ENCODE measurements at regions not wholly inside any gene's neighbourhood (a gene's known extent, or its start where the extent isn't known, plus 50 kb on each side); places are given as distances from the start of the nearest gene placed in this dataset.

- TF ChIP-seq CTCF (IDR thresholded peaks at IDR 0.05; ENCODE audit: control extremely low read depth, extremely low read depth, low read depth, missing control alignments), result no peak
- CTCF ChIA-PET, result no interaction called here
- POLR2A ChIA-PET, result no interaction called here
- no peak for DNase-seq (ENCODE audit: extremely low spot score)
Measured at GRCh38 chr10:16271571-16271970, 165.2 kb upstream of the PTER start.

- DNase-seq (ENCODE audit: extremely low spot score), result no peak
- POLR2A ChIA-PET, result no interaction called here
- TF ChIP-seq CTCF (IDR thresholded peaks at IDR 0.05; ENCODE audit: control extremely low read depth, extremely low read depth, low read depth, missing control alignments), result no peak
- CTCF ChIA-PET, result no interaction called here
Measured at GRCh38 chr10:16274911-16275310, 161.9 kb upstream of the PTER start.

DNA sequence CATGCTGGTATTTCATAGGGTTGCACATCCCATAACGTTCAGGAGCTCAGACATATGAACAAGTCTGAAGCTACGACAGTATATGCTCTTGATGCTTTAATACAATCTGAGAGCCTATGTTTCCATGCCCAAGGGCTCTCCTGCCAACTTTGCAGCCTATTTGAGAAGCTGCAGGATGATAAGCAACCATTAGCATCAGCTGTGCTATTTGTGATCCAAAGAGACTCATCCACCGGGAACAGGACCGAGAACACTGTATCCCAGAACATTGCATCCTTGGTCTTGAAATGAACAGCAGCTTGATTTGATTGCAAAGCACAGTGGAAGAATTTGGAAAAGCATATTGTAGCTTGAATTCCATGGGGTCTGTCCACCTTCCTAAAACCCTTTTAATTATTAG, 156.2 kb upstream of the PTER start:
- ChIA-PET POLR2A (no interaction called here), CTCF (interaction anchor here (0.9 to 1.6 kb wide), 4 partner anchors 8 to 55 kb away, joined by 3 to 4 read pairs (median 3); no protein-coding TSS in a partner anchor)
- no peak for TF ChIP-seq CTCF (IDR thresholded peaks at IDR 0.05; ENCODE audit: control extremely low read depth, extremely low read depth, low read depth, missing control alignments)
- no peak for DNase-seq (ENCODE audit: extremely low spot score)

DNA sequence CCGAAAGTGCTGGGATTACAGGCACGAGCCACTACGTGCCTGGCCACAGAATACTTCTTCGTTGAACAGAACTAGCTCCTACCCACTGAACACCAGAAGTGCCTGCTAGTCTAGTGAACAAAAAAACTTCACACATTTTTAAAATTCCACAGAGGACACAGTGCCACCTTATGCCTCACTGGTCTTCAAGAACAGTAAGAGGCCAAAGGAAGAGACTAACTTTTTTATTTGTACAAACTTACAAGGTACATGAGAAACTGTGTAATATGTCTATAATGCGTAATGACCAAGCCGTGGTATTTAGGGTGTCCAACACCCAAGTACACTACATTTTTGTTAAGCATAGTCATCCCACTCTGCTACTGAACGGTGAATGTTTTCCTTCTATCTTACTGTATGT, 144.4 kb upstream of the PTER start:
- CTCF ChIA-PET, result no interaction called here
- POLR2A ChIA-PET, result no interaction called here
- no peak for TF ChIP-seq CTCF (IDR thresholded peaks at IDR 0.05; ENCODE audit: control extremely low read depth, extremely low read depth, low read depth, missing control alignments)

GRCh38 chr10:16297069-16297468, 139.7 kb upstream of the PTER start:
- POLR2A ChIA-PET, result no interaction called here
- no peak for TF ChIP-seq CTCF (IDR thresholded peaks at IDR 0.05; ENCODE audit: control extremely low read depth, extremely low read depth, low read depth, missing control alignments)
- CTCF ChIA-PET, result no interaction called here

More for the DNA sequence above, 144.4 kb upstream of the PTER start:
- DNase-seq (ENCODE audit: extremely low spot score), result no peak

DNA sequence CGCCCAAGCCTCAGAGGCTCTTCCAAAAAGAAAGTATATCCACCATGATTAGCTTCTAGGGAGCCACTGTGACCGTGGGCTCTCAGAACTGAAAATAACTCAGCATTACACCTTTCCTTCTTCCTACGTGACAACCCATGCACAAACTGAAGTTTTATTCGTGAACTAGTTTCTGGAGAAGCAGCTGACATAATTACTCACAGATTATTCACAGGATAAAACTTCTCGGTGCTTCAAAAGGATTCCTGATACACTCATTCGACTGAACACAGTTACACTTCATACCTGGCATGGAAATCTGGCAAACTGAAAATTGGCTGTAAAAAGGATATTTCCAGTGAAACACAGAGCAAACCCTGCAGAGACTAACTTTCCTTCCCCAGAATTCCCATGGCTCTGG, 139.2 kb upstream of the PTER start:
- DNase-seq (ENCODE audit: extremely low spot score), result no peak
- TF ChIP-seq CTCF (IDR thresholded peaks at IDR 0.05; ENCODE audit: control extremely low read depth, extremely low read depth, low read depth, missing control alignments), result no peak
- POLR2A ChIA-PET, result no interaction called here
- CTCF ChIA-PET, result no interaction called here

More at GRCh38 chr10:16297069-16297468, 139.7 kb upstream of the PTER start:
- no peak for DNase-seq (ENCODE audit: extremely low spot score)

DNA sequence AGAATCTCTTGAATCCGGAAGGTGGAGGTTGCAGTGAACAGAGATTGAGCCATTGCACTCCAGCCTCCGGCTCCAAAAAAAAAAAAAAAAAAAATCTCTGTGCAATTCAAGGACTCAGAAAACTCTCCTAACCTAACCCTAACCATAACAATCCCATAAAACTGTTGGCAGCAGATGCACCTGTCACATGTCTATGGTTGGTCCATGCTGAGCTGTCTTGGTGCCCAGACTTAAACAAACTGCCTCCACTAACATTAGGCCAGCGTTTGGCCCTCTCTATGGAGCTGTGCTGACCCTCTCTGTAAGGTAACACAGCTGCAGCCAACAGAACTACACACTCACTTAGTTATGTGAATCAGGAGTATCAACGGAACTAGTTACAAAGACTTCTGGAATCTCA, 132.5 kb upstream of the PTER start:
- TF ChIP-seq CTCF (IDR thresholded peaks at IDR 0.05; ENCODE audit: control extremely low read depth, extremely low read depth, low read depth, missing control alignments), result no peak
- CTCF ChIA-PET, result no interaction called here

More for the DNA sequence above, 132.5 kb upstream of the PTER start:
- no peak for DNase-seq (ENCODE audit: extremely low spot score)
- POLR2A ChIA-PET, result no interaction called here

Measured in GM10248 (cell line).